H1 (cell line): ENCODE measurements at regions not wholly inside any gene's neighbourhood (a gene's known extent, or its start where the extent isn't known, plus 50 kb on each side); places are given as distances from the start of the nearest gene placed in this dataset.

Experiments
- ATF2 ChIP-seq: IDR thresholded peaks from 2 replicates; pipeline ENCODE4 v1.6.1; 2012; ENCODE audit warnings: low read length, inconsistent platforms
- CEBPB ChIP-seq: IDR thresholded peaks from 2 replicates; pipeline ENCODE4 v1.6.1; 2012; ENCODE audit warnings: low read depth, low read length
- CREB1 ChIP-seq: IDR thresholded peaks from 2 replicates; pipeline ENCODE4 v1.6.1; 2012; ENCODE audit warnings: inconsistent platforms

GRCh38 chr4:176858839-176859238, 66.1 kb upstream of the VEGFC start (continued):
- no peak for TF ChIP-seq ATF2
- no peak for TF ChIP-seq CEBPB
- TF ChIP-seq CREB1 = no peak
